ENCODE measurements at regions not wholly inside any gene's neighbourhood (a gene's known extent, or its start where the extent isn't known, plus 50 kb on each side); places are given as distances from the start of the nearest gene placed in this dataset.

GRCh38 chr18:76747676-76748075, 74.7 kb upstream of the ZNF236 start:
- TF ChIP-seq CTCF (IDR thresholded peaks at IDR 0.05): no peak
- no peak for TF ChIP-seq POLR2A (IDR thresholded peaks at IDR 0.05)

Measured in right lobe of liver (tissue), 4 donors.